ENCODE measurements at regions not wholly inside any gene's neighbourhood (a gene's known extent, or its start where the extent isn't known, plus 50 kb on each side); places are given as distances from the start of the nearest gene placed in this dataset.

DNA sequence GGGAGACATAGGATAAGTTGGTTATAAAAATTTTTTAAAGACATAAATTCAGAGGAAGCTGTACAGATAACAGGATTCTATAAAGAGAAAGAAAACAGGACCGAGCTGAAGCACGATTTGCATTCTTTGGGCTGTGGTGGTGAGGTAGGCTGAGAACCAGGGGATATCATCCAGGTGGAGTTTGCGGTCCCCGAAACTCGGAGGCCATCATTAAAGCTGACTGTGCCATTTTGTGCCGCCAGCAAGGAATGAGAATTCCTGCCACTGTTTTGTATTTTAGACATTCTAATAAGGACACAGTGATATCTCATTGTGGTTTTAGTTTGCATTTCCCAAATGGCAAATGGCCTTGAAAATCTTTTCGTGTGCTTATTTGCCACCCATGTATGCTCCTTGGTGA, 197.9 kb downstream of the IRF8 start:
- H3K27me3 ChIP-seq (ENCODE audit: control insufficient read depth in 2 of 2, insufficient read depth in 2 of 2, low read length in 2 of 2), result peaks cover 0 to 4% of the 10 kb centered on the region in 2 donors
- H3K9me3 Mint-ChIP-seq, result peaks cover 0 to 3% (median 0%) of the 10 kb centered on the region in 7 donors
- H3K36me3 Mint-ChIP-seq, result no peaks in the 10 kb centered on the region
- no peak for DNase-seq
- H3K9me3 ChIP-seq (replicated peaks in 1 of 2; ENCODE audit: control insufficient read depth in 1 of 2, insufficient read depth in 1 of 2, low read length in 2 of 2), result no peaks in the 10 kb centered on the region
- no peak overlapping the region for H3K4me2 ChIP-seq (replicated peaks; ENCODE audit: extremely low read depth, low read length, poor library complexity, severe bottlenecking)
- H3K4me3 Mint-ChIP-seq, result no peak overlapping the region
- H2AFZ ChIP-seq (ENCODE audit: insufficient read depth, low read depth, low read length, poor library complexity, severe bottlenecking), result no peak overlapping the region
- H3K4me3 ChIP-seq (replicated peaks in 1 of 3; ENCODE audit: low read depth in 2 of 3, low read length in 3 of 3), result no peak overlapping the region
- no peaks in the 10 kb centered on the region for H3K4me1 Mint-ChIP-seq
- no peaks in the 10 kb centered on the region for H3K36me3 ChIP-seq (replicated peaks in 1 of 2; ENCODE audit: control insufficient read depth in 1 of 2, insufficient read depth in 2 of 2, low read length in 2 of 2)
- peaks cover 1 to 17% (median 1%) of the 10 kb centered on the region in 3 donors for H3K27me3 Mint-ChIP-seq (ENCODE audit: low read depth in 3 of 3)
- H3K27ac Mint-ChIP-seq, result no peak overlapping the region
- intact Hi-C loops (cut with micrococcal nuclease), result no loop called here
- no peak overlapping the region for H3K27ac ChIP-seq (ENCODE audit: low read depth in 1 of 2, low read length in 2 of 2)
- no peaks in the 10 kb centered on the region for H3K4me1 ChIP-seq (ENCODE audit: control insufficient read depth in 1 of 2, insufficient read depth in 2 of 2, low read length in 2 of 2)
- WGBS (ENCODE audit: insufficient coverage), result 92% methylated on average over 2 of the region's 7 CpGs
- no peaks in the 10 kb centered on the region for H3K79me2 ChIP-seq (ENCODE audit: insufficient read depth, low read length)
- TF ChIP-seq, protein P1, sequence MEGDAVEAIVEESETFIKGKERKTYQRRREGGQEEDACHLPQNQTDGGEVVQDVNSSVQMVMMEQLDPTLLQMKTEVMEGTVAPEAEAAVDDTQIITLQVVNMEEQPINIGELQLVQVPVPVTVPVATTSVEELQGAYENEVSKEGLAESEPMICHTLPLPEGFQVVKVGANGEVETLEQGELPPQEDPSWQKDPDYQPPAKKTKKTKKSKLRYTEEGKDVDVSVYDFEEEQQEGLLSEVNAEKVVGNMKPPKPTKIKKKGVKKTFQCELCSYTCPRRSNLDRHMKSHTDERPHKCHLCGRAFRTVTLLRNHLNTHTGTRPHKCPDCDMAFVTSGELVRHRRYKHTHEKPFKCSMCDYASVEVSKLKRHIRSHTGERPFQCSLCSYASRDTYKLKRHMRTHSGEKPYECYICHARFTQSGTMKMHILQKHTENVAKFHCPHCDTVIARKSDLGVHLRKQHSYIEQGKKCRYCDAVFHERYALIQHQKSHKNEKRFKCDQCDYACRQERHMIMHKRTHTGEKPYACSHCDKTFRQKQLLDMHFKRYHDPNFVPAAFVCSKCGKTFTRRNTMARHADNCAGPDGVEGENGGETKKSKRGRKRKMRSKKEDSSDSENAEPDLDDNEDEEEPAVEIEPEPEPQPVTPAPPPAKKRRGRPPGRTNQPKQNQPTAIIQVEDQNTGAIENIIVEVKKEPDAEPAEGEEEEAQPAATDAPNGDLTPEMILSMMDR (IDR thresholded peaks at IDR 0.05), result no peak
- no peak overlapping the region for H3K9ac ChIP-seq (ENCODE audit: insufficient read depth, low read length, poor library complexity, severe bottlenecking)
- no peaks in the 10 kb centered on the region for H4K20me1 ChIP-seq (ENCODE audit: insufficient read depth, low read length)

DNA sequence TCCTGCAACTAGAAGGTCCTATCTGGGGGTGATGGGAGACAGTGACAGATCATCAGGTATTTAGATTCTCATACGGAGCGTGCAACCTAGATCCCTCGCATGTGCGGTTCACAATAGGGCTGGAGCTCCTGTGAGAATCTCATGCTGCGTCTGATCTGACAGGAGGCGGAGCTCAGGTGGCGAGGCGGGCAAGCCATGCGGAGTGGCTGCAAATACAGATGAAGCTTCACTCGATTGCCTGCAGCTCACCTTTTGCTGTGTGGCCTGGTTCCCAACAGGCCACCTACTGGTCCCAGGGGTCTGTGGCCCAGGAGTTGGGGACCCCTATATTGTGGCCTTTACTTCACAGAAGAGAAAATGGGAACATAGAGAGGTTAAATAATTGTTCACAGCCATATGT, 200.4 kb downstream of the IRF8 start:
- Histone ChIP-seq H3K27ac (ENCODE audit: low read depth in 1 of 2, low read length in 2 of 2) (no peak overlapping the region), H3K9me3 (replicated peaks in 1 of 2; ENCODE audit: control insufficient read depth in 1 of 2, insufficient read depth in 1 of 2, low read length in 2 of 2) (no peaks in the 10 kb centered on the region), H3K4me3 (replicated peaks in 1 of 3; ENCODE audit: low read depth in 2 of 3, low read length in 3 of 3) (no peak overlapping the region), H3K9ac (ENCODE audit: insufficient read depth, low read length, poor library complexity, severe bottlenecking) (no peak overlapping the region), H3K4me2 (replicated peaks; ENCODE audit: extremely low read depth, low read length, poor library complexity, severe bottlenecking) (no peak overlapping the region), H3K36me3 (replicated peaks in 1 of 2; ENCODE audit: control insufficient read depth in 1 of 2, insufficient read depth in 2 of 2, low read length in 2 of 2) (no peaks in the 10 kb centered on the region), H3K4me1 (ENCODE audit: control insufficient read depth in 1 of 2, insufficient read depth in 2 of 2, low read length in 2 of 2) (no peaks in the 10 kb centered on the region), H4K20me1 (ENCODE audit: insufficient read depth, low read length) (no peaks in the 10 kb centered on the region), H2AFZ (ENCODE audit: insufficient read depth, low read depth, low read length, poor library complexity, severe bottlenecking) (no peak overlapping the region), H3K27me3 (ENCODE audit: control insufficient read depth in 2 of 2, insufficient read depth in 2 of 2, low read length in 2 of 2) (peaks cover 0 to 4% of the 10 kb centered on the region in 2 donors), H3K79me2 (ENCODE audit: insufficient read depth, low read length) (no peaks in the 10 kb centered on the region)
- intact Hi-C loops (cut with micrococcal nuclease), result no loop called here
- TF ChIP-seq, protein P1 (IDR thresholded peaks at IDR 0.05), result no peak
- Mint-ChIP-seq H3K36me3 (no peaks in the 10 kb centered on the region), H3K27ac (no peak overlapping the region), H3K9me3 (peaks cover 0 to 8% (median 2%) of the 10 kb centered on the region in 7 donors), H3K4me3 (no peak overlapping the region), H3K4me1 (no peaks in the 10 kb centered on the region), H3K27me3 (ENCODE audit: low read depth in 3 of 3) (peaks cover 1 to 18% (median 3%) of the 10 kb centered on the region in 3 donors)
- WGBS (ENCODE audit: insufficient coverage), result 87% methylated on average over 10 of the region's 10 CpGs
- no peak for DNase-seq
